ENCODE measurements at regions not wholly inside any gene's neighbourhood (a gene's known extent, or its start where the extent isn't known, plus 50 kb on each side); places are given as distances from the start of the nearest gene placed in this dataset.

DNA sequence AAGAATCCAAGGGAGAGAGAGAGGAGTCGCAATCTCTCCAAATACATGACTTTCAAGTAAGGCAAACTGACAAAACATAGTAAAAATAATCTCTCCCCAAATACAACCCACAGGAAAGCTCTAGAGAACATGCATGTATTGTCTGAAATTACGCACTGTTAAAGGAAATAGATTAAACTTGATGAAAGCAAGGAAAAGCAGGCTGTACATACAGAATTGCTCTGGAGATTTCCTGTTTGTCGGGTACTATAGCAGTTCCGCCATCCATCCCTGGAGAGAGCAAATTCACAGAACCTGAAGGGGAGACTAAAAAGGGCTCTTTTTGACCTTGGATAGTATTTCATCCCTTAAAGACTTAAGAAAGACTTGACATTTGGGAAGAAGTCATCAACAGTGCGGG, 170.2 kb upstream of the BET1 start:
- ChIA-PET POLR2A (ENCODE audit: partially characterized antibody) (no interaction called here), CTCF (ENCODE audit: partially characterized antibody) (no interaction called here)
- H3K27ac ChIP-seq (ENCODE audit: low read depth, low read length), result no peak overlapping the region
- H3K27me3 ChIP-seq (replicated peaks in 1 of 4; ENCODE audit: control insufficient read depth in 3 of 4, extremely low read depth in 1 of 4, insufficient read depth in 3 of 4, low read length in 3 of 4), result peaks cover 0 to 2% (median 0%) of the 10 kb centered on the region in 4 experiments; a peak in 1 of 7 replicates
- no peak overlapping the region for H3K18ac ChIP-seq (ENCODE audit: extremely low read depth, low read length)
- no peak overlapping the region for H4K91ac ChIP-seq (replicated peaks; ENCODE audit: insufficient read length, low read length)
- H3K9me3 ChIP-seq (ENCODE audit: insufficient read depth in 2 of 2, low read depth in 1 of 2, low read length in 1 of 2), result no peaks in the 10 kb centered on the region
- H3K56ac ChIP-seq (replicated peaks; ENCODE audit: insufficient read length, low read depth, low read length), result no peak overlapping the region
- no peak overlapping the region for H3K23ac ChIP-seq (ENCODE audit: insufficient read length)
- H2BK12ac ChIP-seq (ENCODE audit: low read depth, low read length), result no peak overlapping the region
- H2BK120ac ChIP-seq (replicated peaks; ENCODE audit: low read depth, low read length), result no peak overlapping the region
- H4K8ac ChIP-seq (ENCODE audit: extremely low read depth, insufficient read depth, low read length), result no peak overlapping the region
- FAIRE-seq, result no peak
- TF ChIP-seq BACH1 (IDR thresholded peaks at IDR 0.05; ENCODE audit: low read length) (no peak), SIN3A (conservative IDR thresholded peaks at IDR 0.05 in 1 of 2, IDR thresholded peaks at IDR 0.05 in 1 of 2; ENCODE audit: low read depth in 1 of 2, low read length in 2 of 2) (no peak), TEAD4 (IDR thresholded peaks at IDR 0.05; ENCODE audit: low read depth, low read length) (no peak), JUND (IDR thresholded peaks at IDR 0.05; ENCODE audit: low read length) (no peak), RNF2 (IDR thresholded peaks at IDR 0.05; ENCODE audit: borderline replicate concordance, low read depth, low read length, missing control alignments, poor library complexity, severe bottlenecking) (no peak)
- no peak for DNase-seq (ENCODE audit: low read depth in 1 of 2, low spot score in 2 of 2)
- H3K4me1 ChIP-seq (replicated peaks in 1 of 4; ENCODE audit: control insufficient read depth in 3 of 4, insufficient read depth in 4 of 4, low read length in 3 of 4), result no peaks in the 10 kb centered on the region
- no peak overlapping the region for H4K5ac ChIP-seq (ENCODE audit: insufficient read length, low read depth, low read length)
- no peaks in the 10 kb centered on the region for H4K20me1 ChIP-seq (replicated peaks in 1 of 2; ENCODE audit: control insufficient read depth in 1 of 2, insufficient read depth in 2 of 2, low read length in 2 of 2)
- H2AFZ ChIP-seq (ENCODE audit: low read length), result no peak overlapping the region
- no peaks in the 10 kb centered on the region for H3K79me1 ChIP-seq (ENCODE audit: low read depth, low read length)
- H3K4me3 ChIP-seq (ENCODE audit: extremely low read depth in 1 of 4, insufficient read depth in 2 of 4, low read depth in 3 of 4, low read length in 4 of 4), result no peak overlapping the region
- no peak overlapping the region for H2BK5ac ChIP-seq (ENCODE audit: low read depth, low read length)
- H3K36me3 ChIP-seq (ENCODE audit: control insufficient read depth in 2 of 4, insufficient read depth in 4 of 4, low read length in 3 of 4), result no peaks in the 10 kb centered on the region
- H2AK5ac ChIP-seq (ENCODE audit: low read depth, low read length), result no peak overlapping the region
- H3K23me2 ChIP-seq (ENCODE audit: low read depth, low read length), result no peaks in the 10 kb centered on the region
- H3K14ac ChIP-seq (ENCODE audit: insufficient read length), result no peak overlapping the region
- no peak overlapping the region for H3K4me2 ChIP-seq (ENCODE audit: insufficient read depth in 1 of 2, low read depth in 2 of 2, low read length in 2 of 2)
- H2BK15ac ChIP-seq (ENCODE audit: low read length), result no peak overlapping the region
- H3K4ac ChIP-seq (replicated peaks; ENCODE audit: insufficient read length, low read depth, low read length), result no peak overlapping the region
- H3K9ac ChIP-seq (replicated peaks in 1 of 4; ENCODE audit: extremely low read depth in 1 of 4, low read depth in 3 of 4, low read length in 3 of 4), result no peak overlapping the region
- 92% methylated on average over 5 of the region's 5 CpGs; no CpG with 5 or more reads in 1 of the 2 experiments for WGBS, 2 experiments (ENCODE audit: extremely low coverage in 1 of 2, insufficient coverage in 1 of 2, insufficient read length in 1 of 2, insufficient replicate concordance in 2 of 2, low coverage in 1 of 2, low lambda C conversion rate in 2 of 2, missing lambda C conversion rate in 1 of 2)
- no peak overlapping the region for H2BK20ac ChIP-seq (ENCODE audit: low read length)
- no peaks in the 10 kb centered on the region for H3K79me2 ChIP-seq (ENCODE audit: control insufficient read depth in 1 of 2, insufficient read depth in 2 of 2, low read length in 2 of 2)

Data from H1 (cell line).